ENCODE measurements at regions not wholly inside any gene's neighbourhood (a gene's known extent, or its start where the extent isn't known, plus 50 kb on each side); places are given as distances from the start of the nearest gene placed in this dataset.
"Not testable (repeated sequence)": the region's sequence is repeated elsewhere in the genome, so short reads cannot be mapped to it uniquely, and the experiment has no call there.

GRCh38 chr11:97880209-97880608 lies 1140.5 kb upstream of the CNTN5 start:
- no peaks in the 10 kb centered on the region for H3K27me3 Mint-ChIP-seq
- ATAC-seq (replicated peaks), result no peak
- no peak for DNase-seq
- no peaks in the 10 kb centered on the region for H3K4me1 Mint-ChIP-seq
- H3K4me3 Mint-ChIP-seq, result no peak overlapping the region
- no peaks in the 10 kb centered on the region for H3K9me3 Mint-ChIP-seq
- H3K27ac Mint-ChIP-seq, result no peak overlapping the region
- H3K36me3 Mint-ChIP-seq, result no peaks in the 10 kb centered on the region

GRCh38 chr11:97883086-97883485 lies 1137.7 kb upstream of the CNTN5 start:
- Mint-ChIP-seq H3K4me1 (no peaks in the 10 kb centered on the region), H3K36me3 (no peaks in the 10 kb centered on the region), H3K9me3 (peaks cover 2 to 3% of the 10 kb centered on the region in 2 donors), H3K4me3 (no peak overlapping the region), H3K27me3 (no peaks in the 10 kb centered on the region), H3K27ac (no peak overlapping the region)
- DNase-seq (no peak), ATAC-seq (replicated peaks) (no peak)

DNA sequence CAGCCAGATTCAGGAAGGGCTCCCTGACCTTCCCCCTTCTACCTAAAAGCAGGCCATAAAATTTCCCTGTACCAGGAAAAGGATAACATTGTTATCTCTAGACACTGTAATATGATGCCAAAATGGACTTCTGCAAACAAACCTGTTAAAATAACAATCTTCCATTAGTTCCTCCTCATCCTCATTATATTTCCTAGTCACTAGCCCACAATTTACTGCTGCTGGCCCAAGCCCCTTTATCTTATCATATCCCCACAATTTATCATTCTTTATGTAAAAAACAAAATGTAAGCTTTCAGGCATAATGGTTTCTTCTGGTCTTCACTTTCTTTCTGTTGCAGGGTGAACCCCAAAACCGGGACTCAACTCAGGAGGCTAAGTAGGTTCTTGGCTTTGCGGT lies 1132.1 kb upstream of the CNTN5 start:
- H3K9me3 Mint-ChIP-seq, result peaks cover 4 to 6% of the 10 kb centered on the region in 2 donors
- DNase-seq, result no peak
- ATAC-seq (replicated peaks), result no peak
- no peaks in the 10 kb centered on the region for H3K27me3 Mint-ChIP-seq
- H3K27ac Mint-ChIP-seq, result no peak overlapping the region
- no peaks in the 10 kb centered on the region for H3K36me3 Mint-ChIP-seq
- H3K4me1 Mint-ChIP-seq, result no peaks in the 10 kb centered on the region
- no peak overlapping the region for H3K4me3 Mint-ChIP-seq

DNA sequence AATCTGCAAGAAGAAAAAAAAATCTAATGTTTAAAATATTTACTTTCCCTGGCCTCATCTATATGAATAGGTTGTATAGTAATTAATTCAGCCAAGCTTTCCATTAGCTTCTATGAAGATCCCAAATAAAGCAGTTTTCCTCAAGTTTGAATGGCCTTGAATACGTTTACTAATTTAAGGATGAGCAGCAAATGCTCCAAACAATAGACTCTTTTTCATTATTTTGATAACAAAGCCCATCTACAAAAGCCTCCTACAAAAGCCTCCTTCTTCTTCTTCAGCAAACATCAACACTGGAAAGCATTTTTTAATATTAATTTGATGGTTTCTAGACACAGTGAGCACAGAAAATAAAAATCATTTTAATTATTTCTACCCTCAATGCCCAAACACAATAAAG lies 1130.3 kb upstream of the CNTN5 start:
- H3K27me3 Mint-ChIP-seq, result no peaks in the 10 kb centered on the region
- ATAC-seq (replicated peaks), result no peak

GRCh38 chr11:97893612-97894011 lies 1127.1 kb upstream of the CNTN5 start:
- Mint-ChIP-seq H3K27ac (no peak overlapping the region), H3K27me3 (no peaks in the 10 kb centered on the region), H3K4me1 (no peaks in the 10 kb centered on the region), H3K9me3 (peaks cover 3 to 4% of the 10 kb centered on the region in 2 donors), H3K4me3 (no peak overlapping the region), H3K36me3 (no peaks in the 10 kb centered on the region)
- ATAC-seq (replicated peaks) (no peak), DNase-seq (no peak)

More for the DNA sequence above, 1130.3 kb upstream of the CNTN5 start:
- H3K4me1 Mint-ChIP-seq, result no peaks in the 10 kb centered on the region
- no peak overlapping the region for H3K4me3 Mint-ChIP-seq
- no peak for DNase-seq
- H3K36me3 Mint-ChIP-seq, result no peaks in the 10 kb centered on the region
- peaks cover 6% of the 10 kb centered on the region in 2 donors for H3K9me3 Mint-ChIP-seq
- no peak overlapping the region for H3K27ac Mint-ChIP-seq

DNA sequence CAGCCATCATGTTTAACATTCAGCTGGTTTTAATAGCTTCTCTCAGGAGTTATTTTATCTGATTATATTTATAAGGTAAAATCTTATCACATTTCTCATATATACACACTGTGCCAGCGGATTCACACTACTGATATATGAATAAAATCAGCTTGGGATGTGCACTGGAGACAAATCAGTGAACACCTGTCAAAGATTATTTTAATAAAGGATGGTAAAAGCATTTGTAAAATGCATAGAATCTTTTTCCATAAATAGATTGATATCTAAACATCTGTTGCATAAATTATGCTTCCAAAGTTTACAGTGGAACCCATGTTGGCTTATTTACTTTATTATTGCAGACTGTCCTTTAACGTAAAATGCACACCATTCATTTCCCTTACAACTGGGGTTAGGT lies 1125.8 kb upstream of the CNTN5 start:
- H3K36me3 Mint-ChIP-seq, result no peaks in the 10 kb centered on the region
- no peak for DNase-seq
- no peak overlapping the region for H3K4me3 Mint-ChIP-seq
- H3K4me1 Mint-ChIP-seq, result no peaks in the 10 kb centered on the region
- ATAC-seq (replicated peaks), result no peak
- peaks cover 3 to 5% of the 10 kb centered on the region in 2 donors for H3K9me3 Mint-ChIP-seq
- H3K27ac Mint-ChIP-seq, result no peak overlapping the region
- H3K27me3 Mint-ChIP-seq, result no peaks in the 10 kb centered on the region

- Mint-ChIP-seq H3K27me3 (no peaks in the 10 kb centered on the region), H3K4me3 (no peak overlapping the region), H3K9me3 (peaks cover 3 to 5% of the 10 kb centered on the region in 2 donors), H3K27ac (no peak overlapping the region), H3K36me3 (no peaks in the 10 kb centered on the region), H3K4me1 (no peaks in the 10 kb centered on the region)
- DNase-seq (no peak), ATAC-seq (replicated peaks) (no peak)
Measured at GRCh38 chr11:97895572-97895971, 1125.2 kb upstream of the CNTN5 start.

GRCh38 chr11:97902828-97903227 lies 1117.9 kb upstream of the CNTN5 start:
- DNase-seq (no peak), ATAC-seq (replicated peaks) (no peak)
- H3K36me3 Mint-ChIP-seq, result no peaks in the 10 kb centered on the region
- no peaks in the 10 kb centered on the region for H3K27me3 Mint-ChIP-seq
- H3K4me3 Mint-ChIP-seq, result no peak overlapping the region
- no peak overlapping the region for H3K27ac Mint-ChIP-seq
- no peaks in the 10 kb centered on the region for H3K4me1 Mint-ChIP-seq
- peaks cover 3 to 4% of the 10 kb centered on the region in 2 donors for H3K9me3 Mint-ChIP-seq

DNA sequence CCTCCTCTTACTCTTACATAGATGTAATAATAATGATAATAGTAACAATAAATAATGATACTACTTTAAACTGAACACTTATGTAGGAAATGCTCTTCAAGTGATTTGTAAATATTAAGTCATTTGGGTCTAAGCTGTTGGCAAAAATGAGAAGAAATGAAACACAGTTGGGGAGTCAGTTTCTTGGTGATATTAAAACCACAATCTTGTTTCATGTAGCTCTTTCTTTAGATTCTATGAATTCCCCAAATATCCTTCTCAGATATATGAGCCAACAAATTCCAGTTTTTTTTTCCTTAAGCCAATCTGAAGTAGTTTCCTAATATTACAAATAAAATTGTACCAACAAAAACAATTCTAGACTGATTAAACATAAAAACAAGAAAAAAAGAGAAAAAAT lies 1115.6 kb upstream of the CNTN5 start:
- DNase-seq, result no peak
- H3K27ac Mint-ChIP-seq, result no peak overlapping the region
- no peaks in the 10 kb centered on the region for H3K36me3 Mint-ChIP-seq
- H3K4me3 Mint-ChIP-seq, result no peak overlapping the region
- H3K27me3 Mint-ChIP-seq, result no peaks in the 10 kb centered on the region
- H3K4me1 Mint-ChIP-seq, result no peaks in the 10 kb centered on the region
- peaks cover 7 to 8% of the 10 kb centered on the region in 2 donors for H3K9me3 Mint-ChIP-seq
- ATAC-seq (replicated peaks), result no peak

- Mint-ChIP-seq H3K4me3 (no peak overlapping the region), H3K4me1 (no peaks in the 10 kb centered on the region), H3K36me3 (no peaks in the 10 kb centered on the region), H3K9me3 (peaks cover 7 to 8% of the 10 kb centered on the region in 2 donors), H3K27ac (no peak overlapping the region), H3K27me3 (no peaks in the 10 kb centered on the region)
- no peak for ATAC-seq (replicated peaks)
- DNase-seq, result no peak
Measured at GRCh38 chr11:97905671-97906070, 1115.1 kb upstream of the CNTN5 start.

DNA sequence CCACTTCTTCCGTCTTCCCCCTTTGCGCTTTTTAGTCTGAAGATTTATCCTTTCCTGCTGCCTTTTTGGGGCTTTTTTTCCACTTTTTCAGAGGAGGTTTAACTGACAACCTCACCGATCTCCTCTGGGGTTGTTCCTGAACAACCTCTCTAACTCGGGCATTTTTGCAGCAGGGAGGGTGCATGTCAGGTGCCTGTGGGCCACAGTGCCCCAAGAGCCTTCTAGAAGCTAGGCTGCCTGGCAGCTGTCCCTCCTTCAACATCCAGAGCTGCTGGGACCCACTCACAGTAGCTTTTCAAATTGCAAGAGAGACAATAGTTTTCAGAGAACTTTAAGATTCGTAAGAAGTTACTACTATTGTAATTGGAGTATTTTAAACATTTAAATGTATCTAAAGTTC lies 1112.4 kb upstream of the CNTN5 start:
- peaks cover 7 to 8% of the 10 kb centered on the region in 2 donors for H3K9me3 Mint-ChIP-seq
- H3K4me3 Mint-ChIP-seq, result no peak overlapping the region
- no peak overlapping the region for H3K27ac Mint-ChIP-seq
- no peak for DNase-seq
- H3K4me1 Mint-ChIP-seq, result no peaks in the 10 kb centered on the region
- H3K27me3 Mint-ChIP-seq, result no peaks in the 10 kb centered on the region
- H3K36me3 Mint-ChIP-seq, result no peaks in the 10 kb centered on the region
- ATAC-seq (replicated peaks), result no peak

- no peak for DNase-seq
- H3K4me1 Mint-ChIP-seq, result no peaks in the 10 kb centered on the region
Measured at GRCh38 chr11:97909614-97910399, 1110.9 kb upstream of the CNTN5 start.

GRCh38 chr11:97912629-97913028 lies 1108.1 kb upstream of the CNTN5 start:
- H3K4me3 Mint-ChIP-seq, result no peak overlapping the region
- no peak for ATAC-seq (replicated peaks)
- H3K27me3 Mint-ChIP-seq, result no peaks in the 10 kb centered on the region
- H3K27ac Mint-ChIP-seq, result no peak overlapping the region
- H3K9me3 Mint-ChIP-seq, result peaks cover 4 to 5% of the 10 kb centered on the region in 2 donors
- DNase-seq, result no peak
- no peaks in the 10 kb centered on the region for H3K36me3 Mint-ChIP-seq
- H3K4me1 Mint-ChIP-seq, result no peaks in the 10 kb centered on the region

More at GRCh38 chr11:97909614-97910399, 1110.9 kb upstream of the CNTN5 start:
- no peak for ATAC-seq (replicated peaks)
- Mint-ChIP-seq H3K27me3 (no peaks in the 10 kb centered on the region), H3K4me3 (no peak overlapping the region), H3K36me3 (no peaks in the 10 kb centered on the region), H3K27ac (no peak overlapping the region), H3K9me3 (peaks cover 7 to 8% of the 10 kb centered on the region in 2 donors)

DNA sequence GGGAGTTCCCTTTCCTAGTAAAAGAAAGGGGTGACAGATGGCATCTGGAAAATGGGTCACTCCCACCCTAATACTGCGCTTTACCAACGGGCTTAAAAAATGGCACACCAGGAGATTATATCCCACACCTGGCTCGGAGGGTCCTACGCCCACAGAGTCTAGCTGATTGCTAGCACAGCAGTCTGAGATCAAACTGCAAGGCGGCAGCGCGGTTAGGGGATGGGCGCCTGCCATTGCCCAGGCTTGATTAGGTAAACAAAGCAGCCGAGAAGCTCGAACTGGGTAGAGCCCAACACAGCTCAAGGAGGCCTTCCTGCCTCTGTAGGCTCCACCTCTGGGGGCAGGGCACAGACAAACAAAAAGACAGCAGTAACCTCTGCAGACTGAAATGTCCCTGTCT lies 1097.8 kb upstream of the CNTN5 start:
- H3K4me3 Mint-ChIP-seq; H3K36me3 Mint-ChIP-seq; DNase-seq; H3K27me3 Mint-ChIP-seq; H3K4me1 Mint-ChIP-seq; ATAC-seq (replicated peaks); H3K27ac Mint-ChIP-seq: not testable (repeated sequence)
- peaks cover 7 to 14% of the 10 kb centered on the region in 2 donors for H3K9me3 Mint-ChIP-seq

GRCh38 chr11:97934572-97935208 lies 1086.1 kb upstream of the CNTN5 start:
- Mint-ChIP-seq H3K27me3 (no peaks in the 10 kb centered on the region), H3K9me3 (peaks cover 0 to 3% of the 10 kb centered on the region in 2 donors), H3K27ac (no peak overlapping the region), H3K4me3 (no peak overlapping the region), H3K36me3 (no peaks in the 10 kb centered on the region), H3K4me1 (no peaks in the 10 kb centered on the region)
- no peak for ATAC-seq (replicated peaks)
- DNase-seq, result no peak
